HEK293T (cell line): ENCODE measurements at regions not wholly inside any gene's neighbourhood (a gene's known extent, or its start where the extent isn't known, plus 50 kb on each side); places are given as distances from the start of the nearest gene placed in this dataset.

Experiments
- ARNT ChIP-seq: fragments of 450-650 bp; IDR thresholded peaks from 2 replicates; pipeline ENCODE4 v1.6.1; 2017; ENCODE audit warnings: mild to moderate bottlenecking
- BHLHE40 ChIP-seq: fragments of 450-650 bp; IDR thresholded peaks from 2 replicates; pipeline ENCODE4 v1.6.1; 2016; ENCODE audit warnings: mild to moderate bottlenecking, moderate library complexity, borderline replicate concordance
- FOXA1 ChIP-seq: fragments of 450-650 bp; IDR thresholded peaks from 2 replicates; pipeline ENCODE4 v1.6.1; 2016; ENCODE audit warnings: mild to moderate bottlenecking
- FOXM1 ChIP-seq: fragments of 450-650 bp; IDR thresholded peaks from 2 replicates; pipeline ENCODE4 v1.6.1; 2017; ENCODE audit warnings: mild to moderate bottlenecking, borderline replicate concordance
- NFRKB ChIP-seq: fragments of 450-650 bp; IDR thresholded peaks from 2 replicates; pipeline ENCODE4 v1.6.1; 2016; ENCODE audit warnings: mild to moderate bottlenecking, moderate library complexity
- SP1 ChIP-seq: fragments of 450-650 bp; IDR thresholded peaks from 2 replicates; pipeline ENCODE4 v1.6.1; 2017
- SUZ12 ChIP-seq: fragments of 450-650 bp; IDR thresholded peaks from 2 replicates; pipeline ENCODE4 v1.6.1; 2016; ENCODE audit warnings: mild to moderate bottlenecking
- ZNF384 ChIP-seq: fragments of 450-650 bp; IDR thresholded peaks from 2 replicates; pipeline ENCODE4 v1.6.1; 2016

DNA sequence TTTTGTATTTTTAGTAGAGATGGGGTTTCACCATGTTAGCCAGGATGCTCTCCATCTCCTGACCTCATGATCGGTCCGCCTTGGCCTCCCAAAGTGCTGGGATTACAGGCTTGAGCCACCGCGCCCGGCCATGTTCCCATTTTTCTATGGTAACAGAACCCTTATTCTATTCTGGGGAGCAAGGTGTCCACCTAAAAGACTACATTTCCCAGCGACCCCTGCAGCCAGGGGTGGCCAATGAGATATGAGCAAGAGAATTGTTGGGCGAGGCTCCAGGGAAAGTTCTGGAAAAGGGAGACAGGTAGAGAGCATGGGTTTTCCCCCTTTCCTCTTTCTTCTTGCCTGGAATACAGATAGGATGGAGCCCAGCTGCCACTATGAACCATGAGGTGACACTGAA is 96.9 kb downstream of the LINGO1 start:
- TF ChIP-seq FOXA1 = no peak
- TF ChIP-seq FOXM1 = no peak
- no peak for TF ChIP-seq ARNT
- TF ChIP-seq NFRKB = no peak
- TF ChIP-seq SP1 = no peak
- TF ChIP-seq SUZ12 = no peak
- no peak for TF ChIP-seq ZNF384
- no peak for TF ChIP-seq BHLHE40
